ENCODE measurements at regions not wholly inside any gene's neighbourhood (a gene's known extent, or its start where the extent isn't known, plus 50 kb on each side); places are given as distances from the start of the nearest gene placed in this dataset.

DNA sequence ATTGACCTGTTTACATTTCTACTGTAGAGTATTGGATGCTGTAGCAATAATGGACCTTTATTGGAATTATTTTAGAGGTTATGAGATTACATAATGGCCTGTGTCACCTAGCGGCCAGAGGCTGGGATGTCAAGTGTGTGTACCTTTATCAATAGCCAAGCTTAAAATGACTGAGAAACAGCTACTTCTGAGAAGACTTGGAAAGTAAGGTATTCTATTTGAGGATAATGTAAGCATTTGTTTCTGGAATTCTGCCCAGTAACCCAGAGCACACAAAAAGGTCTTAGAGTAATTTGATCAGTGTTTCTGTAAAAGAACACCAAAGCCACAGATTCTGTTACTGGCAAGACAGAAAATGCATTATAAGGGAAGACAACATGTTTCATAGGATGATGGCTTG is 116.8 kb downstream of the MACIR start:
- H3K4me3 ChIP-seq (ENCODE audit: low read length), result no peak overlapping the region
- H3K9me3 ChIP-seq (ENCODE audit: insufficient read depth, low read depth, low read length), result no peaks in the 10 kb centered on the region
- H3K36me3 ChIP-seq (ENCODE audit: insufficient read depth, low read length), result no peaks in the 10 kb centered on the region
- no peak overlapping the region for H3K27ac ChIP-seq (ENCODE audit: low read depth, low read length)
- H3K27me3 ChIP-seq (ENCODE audit: insufficient read depth, low read length), result no peaks in the 10 kb centered on the region
- peaks cover 3% of the 10 kb centered on the region; the same call in 1 of the 2 replicates for H3K4me1 ChIP-seq (ENCODE audit: insufficient read depth, low read length)
- H3K9ac ChIP-seq (ENCODE audit: low read depth, low read length), result no peak overlapping the region
- 94% methylated on average over 1 of the region's 1 CpG for WGBS

DNA sequence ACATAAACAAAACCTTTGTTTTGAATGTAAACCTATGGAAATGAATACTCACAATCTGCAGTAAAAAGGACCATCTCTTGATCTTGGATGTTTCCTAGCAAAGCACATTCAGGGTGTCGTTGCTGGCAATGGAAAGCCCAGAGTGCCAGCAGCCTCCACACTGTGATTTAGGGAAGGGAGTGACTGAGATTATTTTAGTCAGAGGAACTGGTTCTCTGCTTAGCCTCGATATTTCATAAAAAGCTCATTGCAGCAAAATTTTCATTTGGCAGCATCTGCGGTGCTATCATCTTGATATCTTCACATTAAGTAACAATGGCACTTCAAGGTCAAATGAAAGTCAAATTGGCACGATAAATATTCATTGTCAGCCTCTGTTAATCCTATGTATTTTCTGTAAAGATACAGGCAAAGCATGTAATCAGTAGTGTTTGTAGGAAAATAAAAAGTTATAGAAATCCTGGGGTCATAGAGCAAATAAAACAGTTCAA is 116.0 kb downstream of the MACIR start:
- H3K4me3 ChIP-seq (ENCODE audit: low read length), result no peak overlapping the region
- H3K36me3 ChIP-seq (ENCODE audit: insufficient read depth, low read length), result no peaks in the 10 kb centered on the region
- H3K9ac ChIP-seq (ENCODE audit: low read depth, low read length), result no peak overlapping the region
- no peaks in the 10 kb centered on the region for H3K27me3 ChIP-seq (ENCODE audit: insufficient read depth, low read length)
- peaks cover 6% of the 10 kb centered on the region; the same call in 1 of the 2 replicates for H3K4me1 ChIP-seq (ENCODE audit: insufficient read depth, low read length)
- no peak overlapping the region for H3K27ac ChIP-seq (ENCODE audit: low read depth, low read length)
- 92% methylated on average over 4 of the region's 4 CpGs for WGBS
- H3K9me3 ChIP-seq (ENCODE audit: insufficient read depth, low read depth, low read length), result no peaks in the 10 kb centered on the region

DNA sequence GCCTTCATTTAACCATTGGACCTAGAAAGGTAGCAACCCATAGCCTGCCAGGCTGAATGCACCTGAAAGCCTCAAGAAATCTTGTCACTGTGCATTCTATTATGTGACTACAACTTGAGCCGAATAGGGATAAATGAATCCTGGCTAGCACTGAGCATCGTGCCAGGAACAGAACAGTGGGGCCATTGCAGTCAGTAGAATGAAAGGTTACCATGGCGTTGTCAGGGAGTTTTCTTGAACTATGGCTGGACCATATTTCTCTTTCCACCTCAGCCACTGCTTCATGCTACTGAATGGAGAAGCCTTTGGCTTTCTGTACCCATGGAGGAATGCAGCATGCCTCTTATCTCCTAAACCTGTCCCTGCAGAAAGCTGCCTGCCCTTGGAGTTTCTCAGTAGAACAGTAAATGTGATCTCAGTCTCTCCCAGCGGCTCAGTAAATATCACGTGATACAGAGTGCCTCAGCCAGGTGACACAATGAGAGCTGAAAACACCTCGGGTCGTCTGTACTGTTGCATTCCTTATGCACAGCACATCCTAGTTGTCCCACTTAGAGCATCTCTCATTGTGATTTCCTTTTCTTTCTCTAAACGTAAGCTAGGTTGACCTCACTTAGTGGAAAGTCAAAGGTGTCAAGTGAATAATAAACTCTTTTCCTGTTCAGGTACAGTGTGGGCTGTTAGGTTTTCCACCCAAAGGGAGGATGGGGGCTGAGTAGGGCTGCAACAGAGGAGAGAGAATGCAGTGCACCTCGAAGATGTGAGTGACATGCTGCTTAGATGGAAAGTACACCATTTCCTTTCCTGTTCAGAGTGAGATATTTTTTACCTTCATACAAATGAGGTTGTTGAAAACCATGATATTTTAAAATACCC is 115.3 kb downstream of the MACIR start:
- WGBS, result 87% methylated on average over 9 of the region's 9 CpGs
- Histone ChIP-seq H3K4me1 (ENCODE audit: insufficient read depth, low read length) (peaks cover 10% of the 10 kb centered on the region; the same call in 1 of the 2 replicates), H3K9me3 (ENCODE audit: insufficient read depth, low read depth, low read length) (no peaks in the 10 kb centered on the region), H3K27ac (ENCODE audit: low read depth, low read length) (no peak overlapping the region), H3K36me3 (ENCODE audit: insufficient read depth, low read length) (no peaks in the 10 kb centered on the region), H3K4me3 (ENCODE audit: low read length) (no peak overlapping the region), H3K9ac (ENCODE audit: low read depth, low read length) (no peak overlapping the region), H3K27me3 (ENCODE audit: insufficient read depth, low read length) (no peaks in the 10 kb centered on the region)

DNA sequence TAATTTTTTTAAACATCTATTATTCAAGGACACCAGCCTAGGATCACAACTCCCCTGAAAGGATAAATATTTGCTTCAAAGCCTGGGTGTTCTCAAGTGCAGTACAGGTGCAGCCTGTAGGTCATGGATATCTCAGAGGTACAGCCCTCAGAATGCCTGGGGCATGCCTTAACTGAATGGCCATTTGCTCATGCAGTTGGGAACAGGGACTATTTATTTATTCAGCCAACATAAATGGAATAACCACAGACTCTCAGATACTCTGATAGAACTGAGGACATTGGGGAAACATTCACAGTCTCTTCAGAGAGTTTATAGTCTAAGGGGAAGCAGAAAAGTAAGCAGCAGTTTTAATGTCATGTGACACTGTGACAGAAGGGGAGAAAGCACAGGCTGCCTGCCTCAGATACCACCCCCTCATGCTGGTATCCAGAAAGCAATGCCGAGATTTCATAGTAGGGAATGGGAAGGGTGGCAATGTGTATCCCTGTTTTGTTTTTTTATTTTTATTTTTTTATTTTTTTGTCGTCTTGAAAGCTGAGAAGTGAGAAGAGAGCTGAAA is 112.6 kb downstream of the MACIR start:
- no peak overlapping the region for H3K27ac ChIP-seq (ENCODE audit: low read depth, low read length)
- H3K36me3 ChIP-seq (ENCODE audit: insufficient read depth, low read length), result no peaks in the 10 kb centered on the region
- H3K9ac ChIP-seq (ENCODE audit: low read depth, low read length), result no peak overlapping the region
- H3K27me3 ChIP-seq (ENCODE audit: insufficient read depth, low read length), result no peaks in the 10 kb centered on the region; the same call in 1 of the 2 replicates
- no peaks in the 10 kb centered on the region for H3K9me3 ChIP-seq (ENCODE audit: insufficient read depth, low read depth, low read length)
- no peak overlapping the region for H3K4me3 ChIP-seq (ENCODE audit: low read length)
- WGBS, result 92% methylated on average over 2 of the region's 2 CpGs
- peaks cover 10% of the 10 kb centered on the region; the same call in 1 of the 2 replicates for H3K4me1 ChIP-seq (ENCODE audit: insufficient read depth, low read length)

DNA sequence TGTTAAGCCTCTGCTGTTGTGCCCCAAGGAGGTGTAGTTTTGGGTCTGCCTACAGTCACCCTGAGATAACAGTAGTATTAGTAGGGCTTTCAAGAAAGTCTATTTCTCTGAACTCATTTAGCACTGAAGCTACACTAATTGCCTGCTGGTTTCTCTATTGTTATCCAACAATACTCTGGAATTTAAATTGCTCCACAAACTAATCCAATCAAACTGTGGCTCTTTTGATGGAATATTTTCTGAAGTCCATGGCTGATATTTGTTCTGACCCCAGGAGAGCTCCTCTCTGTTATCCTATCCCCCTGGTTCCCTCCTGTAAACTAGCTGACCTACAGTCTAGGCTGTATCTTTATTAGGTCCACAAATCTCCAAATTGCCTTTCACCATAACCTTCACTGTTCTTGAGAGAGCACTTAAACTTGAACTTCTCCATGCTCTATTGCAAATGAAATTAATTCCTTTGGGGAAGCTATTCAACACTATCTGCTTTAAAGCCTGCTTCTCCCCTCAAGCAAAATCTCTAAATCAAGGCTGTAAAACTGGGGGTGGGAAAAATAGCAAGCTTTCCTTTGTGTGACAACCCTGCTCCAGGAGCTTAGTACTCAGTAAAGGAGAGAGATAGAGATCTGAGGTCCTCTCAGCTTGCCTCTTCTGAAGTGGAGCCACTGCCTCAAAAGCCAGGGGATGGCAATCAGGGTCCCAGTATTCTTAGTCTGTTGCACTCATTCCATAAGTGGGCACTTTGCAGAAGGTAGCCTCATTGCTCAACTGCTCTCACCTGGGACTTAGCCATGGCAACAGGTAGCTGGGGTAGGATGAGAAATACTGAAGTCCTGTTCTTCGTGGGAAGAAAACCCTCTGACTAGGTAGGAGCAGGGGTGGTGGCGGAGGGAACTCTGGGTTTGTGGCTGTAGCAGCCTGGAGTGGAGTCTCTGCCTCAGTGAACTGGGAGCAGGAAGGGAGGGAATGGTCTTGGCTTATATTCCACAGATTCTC is 110.9 kb downstream of the MACIR start:
- Histone ChIP-seq H3K9me3 (ENCODE audit: insufficient read depth, low read depth, low read length) (no peaks in the 10 kb centered on the region), H3K27ac (ENCODE audit: low read depth, low read length) (no peak overlapping the region), H3K9ac (ENCODE audit: low read depth, low read length) (no peak overlapping the region), H3K4me3 (ENCODE audit: low read length) (no peak overlapping the region), H3K4me1 (ENCODE audit: insufficient read depth, low read length) (peaks cover 10% of the 10 kb centered on the region; the same call in 1 of the 2 replicates), H3K27me3 (ENCODE audit: insufficient read depth, low read length) (no peaks in the 10 kb centered on the region; the same call in 1 of the 2 replicates), H3K36me3 (ENCODE audit: insufficient read depth, low read length) (no peaks in the 10 kb centered on the region)
- WGBS, result 88% methylated on average over 2 of the region's 2 CpGs

DNA sequence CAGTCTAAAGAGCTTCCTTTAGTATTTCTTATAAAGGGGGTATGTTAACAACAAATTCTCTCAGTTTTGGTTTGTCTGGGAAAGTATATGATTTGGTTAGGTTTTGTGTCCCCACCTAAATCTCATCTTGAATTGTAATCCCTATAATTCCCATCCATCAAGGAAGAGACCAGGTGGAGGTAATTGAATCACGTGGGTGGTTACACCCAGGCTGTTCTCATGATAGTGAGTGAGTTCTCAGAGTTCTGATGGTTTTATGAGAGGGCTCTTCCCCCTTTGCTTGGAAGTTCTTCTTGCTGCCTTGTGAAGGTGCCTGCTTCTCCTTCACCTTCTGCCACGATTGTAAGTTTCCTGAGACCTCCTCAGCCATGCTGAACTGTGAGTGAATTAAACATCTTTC is 109.1 kb downstream of the MACIR start:
- Histone ChIP-seq H3K27me3 (ENCODE audit: insufficient read depth, low read length) (no peaks in the 10 kb centered on the region; the same call in 1 of the 2 replicates), H3K27ac (ENCODE audit: low read depth, low read length) (no peak overlapping the region), H3K9ac (ENCODE audit: low read depth, low read length) (no peak overlapping the region), H3K4me3 (ENCODE audit: low read length) (no peak overlapping the region), H3K36me3 (ENCODE audit: insufficient read depth, low read length) (no peaks in the 10 kb centered on the region), H3K9me3 (ENCODE audit: insufficient read depth, low read depth, low read length) (no peaks in the 10 kb centered on the region), H3K4me1 (ENCODE audit: insufficient read depth, low read length) (peaks cover 7% of the 10 kb centered on the region; the same call in 1 of the 2 replicates)
- WGBS, result 89% methylated on average over 2 of the region's 2 CpGs

DNA sequence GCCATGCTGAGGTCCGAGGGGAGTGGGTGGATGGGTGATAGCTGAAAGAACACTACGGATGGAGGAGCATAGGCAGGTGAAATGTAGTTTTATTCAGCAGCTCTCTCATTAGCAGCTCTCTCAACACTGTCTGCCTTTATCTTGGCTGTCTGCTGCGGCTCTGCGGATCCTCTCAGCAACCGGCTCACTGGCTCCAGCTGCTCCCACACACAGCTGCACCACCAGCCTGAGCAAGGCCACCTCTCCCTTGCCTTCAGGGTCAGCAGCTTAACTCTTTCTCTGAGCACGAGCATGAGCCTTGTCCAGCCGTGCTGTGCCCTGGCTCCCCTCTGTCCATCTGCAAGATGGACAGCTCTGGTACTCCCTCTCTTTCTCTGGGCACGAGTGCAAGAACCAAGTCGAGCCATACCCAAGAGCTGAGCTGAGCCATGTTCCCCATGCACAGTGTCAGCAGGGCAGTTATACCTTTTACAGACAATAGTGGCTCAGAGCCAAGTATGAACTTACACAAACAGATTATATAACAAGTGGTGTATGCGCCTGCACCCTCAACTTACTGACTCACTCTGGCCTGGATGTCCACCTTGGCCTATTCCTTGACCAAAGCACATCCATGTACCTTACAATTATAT is 108.5 kb downstream of the MACIR start:
- Histone ChIP-seq H3K4me3 (ENCODE audit: low read length) (no peak overlapping the region), H3K27me3 (ENCODE audit: insufficient read depth, low read length) (no peaks in the 10 kb centered on the region; the same call in 1 of the 2 replicates), H3K9me3 (ENCODE audit: insufficient read depth, low read depth, low read length) (no peaks in the 10 kb centered on the region), H3K27ac (ENCODE audit: low read depth, low read length) (no peak overlapping the region), H3K9ac (ENCODE audit: low read depth, low read length) (no peak overlapping the region), H3K4me1 (ENCODE audit: insufficient read depth, low read length) (peaks cover 7% of the 10 kb centered on the region; the same call in 1 of the 2 replicates), H3K36me3 (ENCODE audit: insufficient read depth, low read length) (no peaks in the 10 kb centered on the region)
- WGBS, result 94% methylated on average over 10 of the region's 10 CpGs

DNA sequence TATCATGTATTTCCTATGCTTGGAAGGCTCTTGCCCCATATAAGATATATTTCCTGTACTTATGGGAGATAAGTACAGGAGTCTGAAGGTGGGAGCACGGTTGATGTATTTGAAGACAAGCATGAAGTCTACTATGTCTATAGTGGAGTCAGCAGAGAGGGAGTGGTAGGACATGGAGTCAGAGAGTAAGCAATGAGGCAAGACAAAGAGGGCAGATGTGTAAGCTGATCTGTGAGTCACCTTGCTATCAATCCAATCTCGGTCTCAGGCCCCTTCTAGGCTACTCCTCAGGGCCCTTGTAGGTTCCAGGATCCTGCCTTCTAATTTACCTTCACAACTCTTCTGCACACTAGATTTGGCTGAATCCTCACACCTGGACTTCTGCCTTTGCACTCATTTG is 105.5 kb downstream of the MACIR start:
- Histone ChIP-seq H3K4me1 (ENCODE audit: insufficient read depth, low read length) (peaks cover under 1% of the 10 kb centered on the region; the same call in 1 of the 2 replicates), H3K9ac (ENCODE audit: low read depth, low read length) (no peak overlapping the region), H3K9me3 (ENCODE audit: insufficient read depth, low read depth, low read length) (no peaks in the 10 kb centered on the region), H3K4me3 (ENCODE audit: low read length) (no peak overlapping the region), H3K27ac (ENCODE audit: low read depth, low read length) (no peak overlapping the region), H3K27me3 (ENCODE audit: insufficient read depth, low read length) (no peaks in the 10 kb centered on the region; the same call in 1 of the 2 replicates), H3K36me3 (ENCODE audit: insufficient read depth, low read length) (no peaks in the 10 kb centered on the region)
- 87% methylated on average over 2 of the region's 2 CpGs for WGBS

DNA sequence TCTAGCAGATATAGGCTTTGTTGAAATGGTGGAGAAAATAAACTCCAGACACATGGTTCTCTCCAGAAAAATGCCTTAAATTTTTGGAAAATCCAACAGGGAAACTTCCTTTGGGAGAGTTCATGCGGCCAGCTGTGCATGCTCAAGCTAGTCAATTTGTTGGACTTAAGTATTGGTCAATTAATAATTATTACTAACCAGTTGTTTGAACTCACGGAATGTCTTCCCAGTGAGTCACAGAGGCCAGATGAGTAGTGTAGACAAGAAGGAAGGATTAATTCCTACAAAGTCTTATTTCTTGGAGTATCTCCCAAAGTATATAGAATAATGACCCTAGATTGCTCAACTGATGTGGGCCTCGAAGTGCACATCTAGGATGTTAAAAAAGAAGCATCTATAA is 103.6 kb downstream of the MACIR start:
- Histone ChIP-seq H3K27ac (ENCODE audit: low read depth, low read length) (no peak overlapping the region), H3K4me1 (ENCODE audit: insufficient read depth, low read length) (no peaks in the 10 kb centered on the region), H3K36me3 (ENCODE audit: insufficient read depth, low read length) (no peaks in the 10 kb centered on the region), H3K27me3 (ENCODE audit: insufficient read depth, low read length) (no peaks in the 10 kb centered on the region), H3K9me3 (ENCODE audit: insufficient read depth, low read depth, low read length) (no peaks in the 10 kb centered on the region), H3K4me3 (ENCODE audit: low read length) (no peak overlapping the region), H3K9ac (ENCODE audit: low read depth, low read length) (no peak overlapping the region)
- 100% methylated on average over 2 of the region's 3 CpGs for WGBS

DNA sequence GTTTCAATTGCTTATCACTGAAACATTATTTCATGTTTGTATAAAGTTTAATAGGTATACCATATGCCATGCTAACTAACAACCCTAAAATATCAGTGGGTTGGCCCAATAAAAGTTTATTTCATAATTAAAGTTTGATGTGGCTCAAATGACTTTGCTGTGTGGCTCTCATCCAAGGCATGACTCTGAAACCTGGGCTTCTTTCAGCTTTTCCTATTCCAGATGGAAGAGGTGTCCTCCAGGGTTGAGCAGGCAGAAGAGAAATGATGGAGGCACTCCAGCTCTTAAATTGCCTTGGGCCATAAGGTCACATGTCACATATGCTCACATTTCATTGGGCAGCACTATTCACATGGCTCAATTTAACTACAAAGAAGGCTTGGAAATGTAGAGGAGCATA is 101.9 kb downstream of the MACIR start:
- Histone ChIP-seq H3K4me3 (ENCODE audit: low read length) (no peak overlapping the region), H3K9ac (ENCODE audit: low read depth, low read length) (no peak overlapping the region), H3K9me3 (ENCODE audit: insufficient read depth, low read depth, low read length) (no peaks in the 10 kb centered on the region), H3K27ac (ENCODE audit: low read depth, low read length) (no peak overlapping the region), H3K27me3 (ENCODE audit: insufficient read depth, low read length) (no peaks in the 10 kb centered on the region), H3K4me1 (ENCODE audit: insufficient read depth, low read length) (no peaks in the 10 kb centered on the region), H3K36me3 (ENCODE audit: insufficient read depth, low read length) (no peaks in the 10 kb centered on the region)
